Gastrocnemius medialis (tissue), 4 donors: ENCODE measurements at regions not wholly inside any gene's neighbourhood (a gene's known extent, or its start where the extent isn't known, plus 50 kb on each side); places are given as distances from the start of the nearest gene placed in this dataset.

Source experiments
- POLR2A ChIP-seq, 2 donors: fragments of 450-650 bp; IDR thresholded peaks; one replicate each; pipeline ENCODE4 v1.6.1; 2017; ENCODE audit warnings: antibody characterized with exemption in 2 of 2, mild to moderate bottlenecking in 2 of 2, moderate library complexity in 2 of 2
- TF ChIP-seq, protein P1 (sequence below), 5 experiments: fragments of 450-650 bp in 3 of 5; fragments of 200-600 bp in 2 of 5; sonication (generic) in 2 of 5; IDR thresholded peaks in 4 of 5; conservative IDR thresholded peaks in 1 of 5; 1 replicate in 4 of 5; 2 replicates in 1 of 5; pipeline ENCODE4 v1.5.1; 2016 to 2019; ENCODE audit warnings: antibody characterized with exemption in 5 of 5, mild to moderate bottlenecking in 3 of 5, moderate library complexity in 3 of 5

- no peak for TF ChIP-seq POLR2A (IDR thresholded peaks at IDR 0.05)
- TF ChIP-seq, protein P1, sequence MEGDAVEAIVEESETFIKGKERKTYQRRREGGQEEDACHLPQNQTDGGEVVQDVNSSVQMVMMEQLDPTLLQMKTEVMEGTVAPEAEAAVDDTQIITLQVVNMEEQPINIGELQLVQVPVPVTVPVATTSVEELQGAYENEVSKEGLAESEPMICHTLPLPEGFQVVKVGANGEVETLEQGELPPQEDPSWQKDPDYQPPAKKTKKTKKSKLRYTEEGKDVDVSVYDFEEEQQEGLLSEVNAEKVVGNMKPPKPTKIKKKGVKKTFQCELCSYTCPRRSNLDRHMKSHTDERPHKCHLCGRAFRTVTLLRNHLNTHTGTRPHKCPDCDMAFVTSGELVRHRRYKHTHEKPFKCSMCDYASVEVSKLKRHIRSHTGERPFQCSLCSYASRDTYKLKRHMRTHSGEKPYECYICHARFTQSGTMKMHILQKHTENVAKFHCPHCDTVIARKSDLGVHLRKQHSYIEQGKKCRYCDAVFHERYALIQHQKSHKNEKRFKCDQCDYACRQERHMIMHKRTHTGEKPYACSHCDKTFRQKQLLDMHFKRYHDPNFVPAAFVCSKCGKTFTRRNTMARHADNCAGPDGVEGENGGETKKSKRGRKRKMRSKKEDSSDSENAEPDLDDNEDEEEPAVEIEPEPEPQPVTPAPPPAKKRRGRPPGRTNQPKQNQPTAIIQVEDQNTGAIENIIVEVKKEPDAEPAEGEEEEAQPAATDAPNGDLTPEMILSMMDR (IDR thresholded peaks at IDR 0.05 in 4 of 5, conservative IDR thresholded peaks at IDR 0.05 in 1 of 5) = no peak
Measured at GRCh38 chr2:33904801-33905200, 305.7 kb upstream of the FAM98A start.
